Smooth muscle cell (in vitro differentiated cells): ENCODE measurements at regions not wholly inside any gene's neighbourhood (a gene's known extent, or its start where the extent isn't known, plus 50 kb on each side); places are given as distances from the start of the nearest gene placed in this dataset.

Experiments used
- DNase-seq: peaks from one replicate; lab custom pipeline; 2025; ENCODE audit not compliant: unreplicated experiment; lab: John Stamatoyannopoulos, UW
- H2AFZ ChIP-seq: fragments of 200-600 bp; sonication (generic); 2 replicates; pipeline ENCODE4 v1.6.0; 2016; ENCODE audit warnings: antibody characterized with exemption, low read depth, mild to moderate bottlenecking
- H3F3A ChIP-seq: fragments of 200-600 bp; sonication (generic); 2 replicates; pipeline ENCODE4 v1.6.0; 2017; ENCODE audit warnings: antibody characterized with exemption, low read depth
- H3K27ac ChIP-seq: fragments of 200-600 bp; sonication (generic); 2 replicates; pipeline ENCODE4 v1.5.1; 2016; ENCODE audit warnings: low read depth, mild to moderate bottlenecking
- H3K27me3 ChIP-seq: fragments of 200-600 bp; sonication (generic); 2 replicates; pipeline ENCODE4 v1.6.1; 2016; ENCODE audit warnings: low read depth, mild to moderate bottlenecking
- H3K36me3 ChIP-seq: fragments of 200-600 bp; sonication (generic); 2 replicates; pipeline ENCODE4 v1.5.1; 2016; ENCODE audit warnings: low read depth
- H3K4me1 ChIP-seq: fragments of 200-600 bp; sonication (generic); 2 replicates; pipeline ENCODE4 v1.5.1; 2016; ENCODE audit warnings: low read depth
- H3K4me2 ChIP-seq: fragments of 200-600 bp; sonication (generic); 2 replicates; pipeline ENCODE4 v1.6.0; 2016; ENCODE audit warnings: mild to moderate bottlenecking
- H3K4me3 ChIP-seq: fragments of 200-600 bp; sonication (generic); 2 replicates; pipeline ENCODE4 v1.5.1; 2016; ENCODE audit warnings: mild to moderate bottlenecking
- H3K79me2 ChIP-seq: fragments of 200-600 bp; sonication (generic); 2 replicates; pipeline ENCODE4 v1.6.0; 2016; ENCODE audit warnings: low read depth, mild to moderate bottlenecking
- H3K9ac ChIP-seq: fragments of 200-600 bp; sonication (generic); 2 replicates; pipeline ENCODE4 v1.6.0; 2016; ENCODE audit warnings: low read depth
- H3K9me3 ChIP-seq: fragments of 200-600 bp; sonication (generic); replicated peaks from 2 replicates; pipeline ENCODE4 v1.5.1; 2016; ENCODE audit warnings: low read depth
- H4K20me1 ChIP-seq: fragments of 200-600 bp; sonication (generic); 2 replicates; pipeline ENCODE4 v1.6.0; 2016; ENCODE audit warnings: low read depth
- WGBS: methylation state at CpG from one replicate; pipeline ENCODE4 v1.1.7; 2016; ENCODE audit warnings: low lambda C conversion rate; 5-methylcytosine and 5-hydroxymethylcytosine counted together
- TF ChIP-seq, protein P1 (sequence below): fragments of 200-600 bp; sonication (generic); IDR thresholded peaks from 2 replicates; pipeline ENCODE4 v1.5.1; 2017; ENCODE audit warnings: borderline replicate concordance, mild to moderate bottlenecking, antibody characterized with exemption; ENCODE audit not compliant: insufficient read depth, poor library complexity, severe bottlenecking

DNA sequence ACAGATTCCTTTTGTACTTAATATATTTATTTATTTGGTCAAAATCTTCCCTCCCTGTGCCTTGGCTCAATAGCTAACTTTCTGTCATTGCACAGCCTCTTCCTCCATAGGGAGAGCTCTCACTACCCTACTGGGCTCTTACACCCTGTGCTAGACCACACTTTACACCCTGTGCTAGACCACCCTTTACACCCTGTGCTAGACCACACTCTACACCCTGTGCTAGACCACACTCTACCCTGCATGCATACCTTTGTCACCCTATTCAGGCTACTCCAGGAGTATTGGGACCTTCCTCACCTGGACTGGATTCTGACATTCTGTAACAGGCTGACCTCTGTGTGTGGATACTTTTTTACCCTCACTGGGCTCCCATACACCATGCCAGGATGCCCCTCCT, 298.5 kb upstream of the TPK1 start:
- H3K36me3 ChIP-seq = no peaks in the 10 kb centered on the region
- H3K9me3 ChIP-seq = no peaks in the 10 kb centered on the region
- H3K4me2 ChIP-seq = no peak overlapping the region
- no peaks in the 10 kb centered on the region for H3K4me1 ChIP-seq
- no peaks in the 10 kb centered on the region for H3K79me2 ChIP-seq
- no peak for DNase-seq
- no peaks in the 10 kb centered on the region for H4K20me1 ChIP-seq
- H3K27me3 ChIP-seq = no peaks in the 10 kb centered on the region
- H3K4me3 ChIP-seq = no peak overlapping the region
- TF ChIP-seq, protein P1, sequence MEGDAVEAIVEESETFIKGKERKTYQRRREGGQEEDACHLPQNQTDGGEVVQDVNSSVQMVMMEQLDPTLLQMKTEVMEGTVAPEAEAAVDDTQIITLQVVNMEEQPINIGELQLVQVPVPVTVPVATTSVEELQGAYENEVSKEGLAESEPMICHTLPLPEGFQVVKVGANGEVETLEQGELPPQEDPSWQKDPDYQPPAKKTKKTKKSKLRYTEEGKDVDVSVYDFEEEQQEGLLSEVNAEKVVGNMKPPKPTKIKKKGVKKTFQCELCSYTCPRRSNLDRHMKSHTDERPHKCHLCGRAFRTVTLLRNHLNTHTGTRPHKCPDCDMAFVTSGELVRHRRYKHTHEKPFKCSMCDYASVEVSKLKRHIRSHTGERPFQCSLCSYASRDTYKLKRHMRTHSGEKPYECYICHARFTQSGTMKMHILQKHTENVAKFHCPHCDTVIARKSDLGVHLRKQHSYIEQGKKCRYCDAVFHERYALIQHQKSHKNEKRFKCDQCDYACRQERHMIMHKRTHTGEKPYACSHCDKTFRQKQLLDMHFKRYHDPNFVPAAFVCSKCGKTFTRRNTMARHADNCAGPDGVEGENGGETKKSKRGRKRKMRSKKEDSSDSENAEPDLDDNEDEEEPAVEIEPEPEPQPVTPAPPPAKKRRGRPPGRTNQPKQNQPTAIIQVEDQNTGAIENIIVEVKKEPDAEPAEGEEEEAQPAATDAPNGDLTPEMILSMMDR = no peak
- no peak overlapping the region for H3K9ac ChIP-seq
- no peak overlapping the region for H3K27ac ChIP-seq
- H3F3A ChIP-seq = no peaks in the 10 kb centered on the region
- H2AFZ ChIP-seq = no peak overlapping the region

DNA sequence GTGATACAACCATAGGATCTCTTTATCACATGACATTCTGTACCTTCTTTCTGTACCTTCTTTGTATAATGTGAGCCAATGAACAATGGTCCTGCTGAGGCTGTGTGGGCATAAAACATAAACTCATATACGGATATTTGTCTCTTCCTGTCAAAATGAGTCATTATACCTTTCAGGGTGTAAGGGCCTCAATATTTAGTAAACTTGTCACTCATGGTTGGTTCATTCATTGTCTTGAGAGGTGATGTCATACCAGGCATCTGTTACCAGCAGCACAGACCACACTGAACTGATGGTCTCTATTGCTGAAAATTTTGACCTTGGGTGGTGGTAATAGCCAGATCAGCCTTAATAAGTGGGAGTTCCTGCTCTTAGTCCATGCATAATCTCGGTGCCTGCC, 287.6 kb upstream of the TPK1 start:
- H4K20me1 ChIP-seq = no peaks in the 10 kb centered on the region
- 83% methylated on average over 2 of the region's 2 CpGs for WGBS
- no peak overlapping the region for H3K9ac ChIP-seq
- H3K79me2 ChIP-seq = no peaks in the 10 kb centered on the region
- no peak overlapping the region for H3K4me2 ChIP-seq
- TF ChIP-seq, protein P1 = no peak
- H3F3A ChIP-seq = no peaks in the 10 kb centered on the region
- no peak for DNase-seq
- no peak overlapping the region for H2AFZ ChIP-seq
- H3K9me3 ChIP-seq = no peaks in the 10 kb centered on the region
- H3K27me3 ChIP-seq = no peaks in the 10 kb centered on the region
- H3K4me3 ChIP-seq = no peak overlapping the region
- no peak overlapping the region for H3K27ac ChIP-seq
- no peaks in the 10 kb centered on the region for H3K4me1 ChIP-seq
- no peaks in the 10 kb centered on the region for H3K36me3 ChIP-seq

DNA sequence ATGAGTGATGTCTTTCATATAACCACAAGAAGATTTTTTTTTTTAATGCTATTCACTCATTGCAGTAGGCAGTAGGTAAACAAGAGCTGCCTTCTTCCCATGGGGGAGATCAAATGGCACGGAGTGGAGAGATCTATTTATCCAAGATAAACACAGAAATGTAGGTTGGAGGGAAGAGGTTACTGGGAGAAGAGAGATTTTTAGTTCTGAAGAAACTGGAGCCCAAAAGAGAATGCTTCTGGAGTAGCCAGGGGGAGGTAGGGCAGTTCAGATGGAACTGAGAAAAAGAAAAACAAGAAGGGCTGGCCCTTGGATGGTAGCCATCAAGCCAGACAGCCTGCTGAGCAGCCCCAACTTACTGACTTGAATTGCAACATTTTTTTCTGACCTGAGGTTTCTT, 270.1 kb upstream of the TPK1 start:
- Histone ChIP-seq H3F3A (no peaks in the 10 kb centered on the region), H3K4me2 (no peak overlapping the region), H3K9me3 (no peaks in the 10 kb centered on the region), H3K36me3 (no peaks in the 10 kb centered on the region), H3K9ac (no peak overlapping the region), H3K27me3 (no peaks in the 10 kb centered on the region), H3K4me3 (no peak overlapping the region), H3K79me2 (no peaks in the 10 kb centered on the region), H3K27ac (no peak overlapping the region), H2AFZ (no peak overlapping the region), H4K20me1 (no peaks in the 10 kb centered on the region), H3K4me1 (no peaks in the 10 kb centered on the region)
- TF ChIP-seq, protein P1 = no peak
- no peak for DNase-seq
- WGBS = 53% methylated on average over 1 of the region's 1 CpG

DNA sequence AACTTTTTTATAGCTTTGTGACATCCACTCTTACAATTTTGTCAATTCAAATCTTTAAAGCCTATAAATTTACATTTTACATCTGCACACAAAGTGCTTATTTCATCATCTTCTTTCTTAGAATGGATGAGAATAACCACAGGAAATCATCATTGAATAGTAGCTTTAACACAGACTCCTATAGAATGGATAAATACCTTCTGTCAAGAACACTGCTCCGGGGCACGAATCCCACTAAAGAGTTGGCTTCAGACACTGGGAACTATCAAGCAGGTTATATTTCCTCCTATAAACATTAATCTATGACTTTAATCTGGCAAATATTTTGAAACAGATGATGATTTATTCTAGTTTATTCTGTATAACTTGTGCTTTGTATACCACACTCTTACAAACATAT, 269.7 kb upstream of the TPK1 start:
- H3K4me3 ChIP-seq = no peak overlapping the region
- no peaks in the 10 kb centered on the region for H3K79me2 ChIP-seq
- DNase-seq = no peak
- H3K4me2 ChIP-seq = no peak overlapping the region
- no peaks in the 10 kb centered on the region for H3F3A ChIP-seq
- H3K36me3 ChIP-seq = no peaks in the 10 kb centered on the region
- H3K9me3 ChIP-seq = no peaks in the 10 kb centered on the region
- no peaks in the 10 kb centered on the region for H3K4me1 ChIP-seq
- no peak overlapping the region for H3K9ac ChIP-seq
- H3K27ac ChIP-seq = no peak overlapping the region
- 92% methylated on average over 2 of the region's 2 CpGs for WGBS
- TF ChIP-seq, protein P1 = no peak
- no peaks in the 10 kb centered on the region for H3K27me3 ChIP-seq
- H2AFZ ChIP-seq = no peak overlapping the region
- H4K20me1 ChIP-seq = no peaks in the 10 kb centered on the region
